GM23338 (cell line): ENCODE measurements at regions not wholly inside any gene's neighbourhood (a gene's known extent, or its start where the extent isn't known, plus 50 kb on each side); places are given as distances from the start of the nearest gene placed in this dataset.
A peak's percentile ranks its signal among the peaks of the same experiment; 100 is the strongest.

Source experiments
- ATAC-seq: fragments of 200-7000 bp; cut with Tn5 transposase; 3 replicates; pipeline ENCODE4 v1.9.1; 2020
- DNase-seq: peaks from one replicate; pipeline ENCODE4 v3.0.0-alpha.2; 2015; ENCODE audit warnings: low spot score
- H2AFZ ChIP-seq: fragments of 200-600 bp; sonication (generic); 2 replicates; pipeline ENCODE4 v1.8.0; 2016; ENCODE audit warnings: antibody characterized with exemption, mild to moderate bottlenecking, moderate library complexity
- H3F3A ChIP-seq: fragments of 200-600 bp; sonication (generic); replicated peaks from 2 replicates; pipeline ENCODE4 v1.8.0; 2017; ENCODE audit warnings: antibody characterized with exemption, mixed run types, low read depth
- H3K27ac ChIP-seq: fragments of 200-600 bp; sonication (generic); 2 replicates; pipeline ENCODE4 v1.6.1; 2016; ENCODE audit warnings: low read depth
- H3K27me3 ChIP-seq: fragments of 200-600 bp; sonication (generic); 2 replicates; pipeline ENCODE4 v1.8.0; 2016; ENCODE audit warnings: mild to moderate bottlenecking, mixed run types, moderate library complexity; ENCODE audit not compliant: insufficient read depth
- H3K36me3 ChIP-seq: fragments of 200-600 bp; sonication (generic); 2 replicates; pipeline ENCODE4 v1.8.0; 2016; ENCODE audit warnings: mild to moderate bottlenecking; ENCODE audit not compliant: insufficient read depth
- H3K4me1 ChIP-seq: fragments of 200-600 bp; sonication (generic); 2 replicates; pipeline ENCODE4 v1.8.0; 2016; ENCODE audit warnings: mild to moderate bottlenecking, moderate library complexity; ENCODE audit not compliant: insufficient read depth
- H3K4me2 ChIP-seq: fragments of 200-600 bp; sonication (generic); 2 replicates; pipeline ENCODE4 v1.7.1; 2017; ENCODE audit warnings: mixed run types
- H3K4me3 ChIP-seq: fragments of 200-600 bp; sonication (generic); 2 replicates; pipeline ENCODE4 v1.6.1; 2016; ENCODE audit warnings: mixed run types
- H3K79me2 ChIP-seq: fragments of 200-600 bp; sonication (generic); replicated peaks from 2 replicates; pipeline ENCODE4 v1.8.0; 2017; ENCODE audit warnings: mild to moderate bottlenecking; ENCODE audit not compliant: insufficient read depth
- H3K9me2 ChIP-seq: fragments of 200-600 bp; sonication (generic); 2 replicates; pipeline ENCODE4 v1.8.0; 2017; ENCODE audit not compliant: insufficient read depth
- H4K20me1 ChIP-seq: fragments of 200-600 bp; sonication (generic); replicated peaks from 2 replicates; pipeline ENCODE4 v1.8.0; 2017; ENCODE audit warnings: mild to moderate bottlenecking; ENCODE audit not compliant: insufficient read depth
- H3K27ac Mint-ChIP-seq: 2 replicates; pipeline ENCODE4 v1.8.0; 2020; ENCODE audit warnings: inconsistent platforms, mild to moderate bottlenecking, moderate library complexity, mixed read lengths
- H3K27me3 Mint-ChIP-seq: 3 replicates; pipeline ENCODE4 v1.8.0; 2022; ENCODE audit warnings: low read depth, mild to moderate bottlenecking, moderate library complexity, mixed read lengths, inconsistent platforms; ENCODE audit not compliant: insufficient read depth, poor library complexity
- H3K36me3 Mint-ChIP-seq: 3 replicates; pipeline ENCODE4 v1.8.0; 2021; ENCODE audit warnings: low read depth, mild to moderate bottlenecking, inconsistent platforms, moderate library complexity, mixed read lengths
- H3K4me1 Mint-ChIP-seq: 3 replicates; pipeline ENCODE4 v1.8.0; 2020; ENCODE audit warnings: mild to moderate bottlenecking, inconsistent platforms, mixed read lengths
- H3K4me3 Mint-ChIP-seq: 3 replicates; pipeline ENCODE4 v1.8.0; 2021; ENCODE audit warnings: moderate library complexity, mild to moderate bottlenecking, inconsistent platforms, mixed read lengths
- H3K9me3 Mint-ChIP-seq: 3 replicates; pipeline ENCODE4 v1.8.0; 2020; ENCODE audit warnings: moderate library complexity, mild to moderate bottlenecking, inconsistent platforms, mixed read lengths
- CREB1 ChIP-seq: fragments of 250-450 bp; sonication (Bioruptor Pico); IDR thresholded peaks from 2 replicates; pipeline ENCODE4 v1.5.0; 2020; ENCODE audit warnings: low read depth, mild to moderate bottlenecking, moderate library complexity
- EZH2 ChIP-seq: fragments of 200-600 bp; sonication (generic); IDR thresholded peaks from one replicate; pipeline ENCODE4 v1.8.0; 2017; ENCODE audit warnings: antibody characterized with exemption, mild to moderate bottlenecking, low read depth; ENCODE audit not compliant: unreplicated experiment
- EZH2phosphoT487 ChIP-seq: fragments of 200-600 bp; sonication (generic); IDR thresholded peaks from one replicate; pipeline ENCODE4 v1.8.1; 2018; ENCODE audit warnings: antibody characterized with exemption; ENCODE audit not compliant: unreplicated experiment
- JUNB ChIP-seq: IDR thresholded peaks from one replicate; pipeline ENCODE4 v1.6.1; 2016; ENCODE audit warnings: antibody characterized with exemption; ENCODE audit not compliant: unreplicated experiment
- NANOG ChIP-seq: IDR thresholded peaks from 2 replicates; pipeline ENCODE4 v1.6.1; 2016; ENCODE audit warnings: antibody characterized with exemption, borderline replicate concordance
- POLR2AphosphoS5 ChIP-seq: IDR thresholded peaks from 2 replicates; pipeline ENCODE4 v1.6.1; 2016; ENCODE audit warnings: antibody characterized with exemption, low read depth
- REST ChIP-seq: IDR thresholded peaks from one replicate; pipeline ENCODE4 v1.6.1; 2018; ENCODE audit warnings: antibody characterized with exemption; ENCODE audit not compliant: unreplicated experiment
- STAT1 ChIP-seq: IDR thresholded peaks from one replicate; pipeline ENCODE4 v1.6.1; 2016; ENCODE audit warnings: antibody characterized with exemption; ENCODE audit not compliant: unreplicated experiment
- ZNF114 ChIP-seq: fragments of 250-450 bp; sonication (Bioruptor Pico); IDR thresholded peaks from 2 replicates; pipeline ENCODE4 v1.5.0; 2020; ENCODE audit warnings: mild to moderate bottlenecking, moderate library complexity
- TF ChIP-seq, protein P1 (sequence below), 2 experiments: fragments of 200-600 bp in 1 of 2; sonication (generic) in 1 of 2; conservative IDR thresholded peaks; 2 replicates each; pipeline versions ENCODE4 v1.5.1 to v1.6.1; 2016 to 2017; ENCODE audit warnings: antibody characterized with exemption in 2 of 2, low read depth in 2 of 2, mild to moderate bottlenecking in 2 of 2, moderate library complexity in 1 of 2
- TF ChIP-seq, protein P2 (sequence below): IDR thresholded peaks from 2 replicates; pipeline ENCODE4 v1.6.1; 2016; ENCODE audit warnings: antibody characterized with exemption

GRCh38 chr1:80056179-80056578 lies 1049.6 kb upstream of the ADGRL4 start:
- no peak overlapping the region for H3K4me3 Mint-ChIP-seq
- Histone ChIP-seq H3K4me3 (no peak overlapping the region), H4K20me1 (no peaks in the 10 kb centered on the region), H3K4me1 (no peaks in the 10 kb centered on the region), H3K4me2 (no peak overlapping the region), H3K79me2 (no peaks in the 10 kb centered on the region), H3K27me3 (no peaks in the 10 kb centered on the region), H2AFZ (no peak overlapping the region), H3F3A (no peaks in the 10 kb centered on the region), H3K36me3 (no peaks in the 10 kb centered on the region), H3K27ac (no peak overlapping the region), H3K9me2 (peaks cover 7% of the 10 kb centered on the region; the same call in 1 of the 2 replicates)
- ATAC-seq, result no peak
- H3K27me3 Mint-ChIP-seq, result no peaks in the 10 kb centered on the region
- H3K36me3 Mint-ChIP-seq, result peaks cover 10% of the 10 kb centered on the region
- H3K4me1 Mint-ChIP-seq, result no peaks in the 10 kb centered on the region
- no peak for DNase-seq
- TF ChIP-seq EZH2phosphoT487 (no peak), POLR2AphosphoS5 (no peak)
- peaks cover 7% of the 10 kb centered on the region for H3K9me3 Mint-ChIP-seq
- no peak overlapping the region for H3K27ac Mint-ChIP-seq

GRCh38 chr1:80054129-80054528 lies 1047.6 kb upstream of the ADGRL4 start:
- Histone ChIP-seq H3K4me2 (no peak overlapping the region), H3K9me2 (peaks cover 4% of the 10 kb centered on the region; the same call in 1 of the 2 replicates), H3K4me1 (no peaks in the 10 kb centered on the region), H3K27me3 (no peaks in the 10 kb centered on the region), H2AFZ (0 out of 2 replicates have a peak overlapping the region, but pooled peaks have one; percentile 52), H4K20me1 (no peaks in the 10 kb centered on the region), H3F3A (no peaks in the 10 kb centered on the region), H3K27ac (no peak overlapping the region), H3K4me3 (no peak overlapping the region), H3K79me2 (no peaks in the 10 kb centered on the region), H3K36me3 (no peaks in the 10 kb centered on the region)
- Mint-ChIP-seq H3K4me1 (no peaks in the 10 kb centered on the region), H3K36me3 (peaks cover 10% of the 10 kb centered on the region), H3K4me3 (no peak overlapping the region), H3K27me3 (no peaks in the 10 kb centered on the region), H3K27ac (peak overlapping the region; percentile 44; the same call in 1 of the 2 replicates), H3K9me3 (peaks cover 7% of the 10 kb centered on the region)
- DNase-seq (no peak), ATAC-seq (no peak)
- no peak for TF ChIP-seq CREB1 (CRISPR knock-in tag)
- TF ChIP-seq POLR2AphosphoS5, result no peak
- no peak for TF ChIP-seq EZH2
- TF ChIP-seq JUNB, result no peak
- TF ChIP-seq ZNF114 (CRISPR knock-in tag), result no peak
- TF ChIP-seq REST, result no peak
- TF ChIP-seq, protein P1, sequence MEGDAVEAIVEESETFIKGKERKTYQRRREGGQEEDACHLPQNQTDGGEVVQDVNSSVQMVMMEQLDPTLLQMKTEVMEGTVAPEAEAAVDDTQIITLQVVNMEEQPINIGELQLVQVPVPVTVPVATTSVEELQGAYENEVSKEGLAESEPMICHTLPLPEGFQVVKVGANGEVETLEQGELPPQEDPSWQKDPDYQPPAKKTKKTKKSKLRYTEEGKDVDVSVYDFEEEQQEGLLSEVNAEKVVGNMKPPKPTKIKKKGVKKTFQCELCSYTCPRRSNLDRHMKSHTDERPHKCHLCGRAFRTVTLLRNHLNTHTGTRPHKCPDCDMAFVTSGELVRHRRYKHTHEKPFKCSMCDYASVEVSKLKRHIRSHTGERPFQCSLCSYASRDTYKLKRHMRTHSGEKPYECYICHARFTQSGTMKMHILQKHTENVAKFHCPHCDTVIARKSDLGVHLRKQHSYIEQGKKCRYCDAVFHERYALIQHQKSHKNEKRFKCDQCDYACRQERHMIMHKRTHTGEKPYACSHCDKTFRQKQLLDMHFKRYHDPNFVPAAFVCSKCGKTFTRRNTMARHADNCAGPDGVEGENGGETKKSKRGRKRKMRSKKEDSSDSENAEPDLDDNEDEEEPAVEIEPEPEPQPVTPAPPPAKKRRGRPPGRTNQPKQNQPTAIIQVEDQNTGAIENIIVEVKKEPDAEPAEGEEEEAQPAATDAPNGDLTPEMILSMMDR (conservative IDR thresholded peaks at IDR 0.05; ENCODE audit: low read depth in 2 of 2), result no peak
- no peak for TF ChIP-seq NANOG
- TF ChIP-seq STAT1, result no peak
- TF ChIP-seq, protein P2, sequence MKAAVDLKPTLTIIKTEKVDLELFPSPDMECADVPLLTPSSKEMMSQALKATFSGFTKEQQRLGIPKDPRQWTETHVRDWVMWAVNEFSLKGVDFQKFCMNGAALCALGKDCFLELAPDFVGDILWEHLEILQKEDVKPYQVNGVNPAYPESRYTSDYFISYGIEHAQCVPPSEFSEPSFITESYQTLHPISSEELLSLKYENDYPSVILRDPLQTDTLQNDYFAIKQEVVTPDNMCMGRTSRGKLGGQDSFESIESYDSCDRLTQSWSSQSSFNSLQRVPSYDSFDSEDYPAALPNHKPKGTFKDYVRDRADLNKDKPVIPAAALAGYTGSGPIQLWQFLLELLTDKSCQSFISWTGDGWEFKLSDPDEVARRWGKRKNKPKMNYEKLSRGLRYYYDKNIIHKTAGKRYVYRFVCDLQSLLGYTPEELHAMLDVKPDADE, result no peak
